Cardiac muscle cell (in vitro differentiated cells and primary cell): ENCODE measurements at regions not wholly inside any gene's neighbourhood (a gene's known extent, or its start where the extent isn't known, plus 50 kb on each side); places are given as distances from the start of the nearest gene placed in this dataset.

Experiments used
- DNase-seq, 2 donors: peaks; one replicate each; pipeline versions ENCODE4 v3.0.0 to v3.0.0-alpha.2; 2010 to 2017; ENCODE audit warnings: low read depth in 1 of 2, low spot score in 1 of 2
- H3K27ac ChIP-seq: fragments of 200-600 bp; sonication (generic); 2 replicates; pipeline ENCODE4 v1.5.1; 2016
- H3K27me3 ChIP-seq: fragments of 200-600 bp; sonication (generic); 2 replicates; pipeline ENCODE4 v1.6.0; 2016; ENCODE audit warnings: control low read depth
- H3K36me3 ChIP-seq: fragments of 200-600 bp; sonication (generic); 2 replicates; pipeline ENCODE4 v1.5.1; 2016; ENCODE audit warnings: control low read depth
- H3K4me1 ChIP-seq: fragments of 200-600 bp; sonication (generic); 2 replicates; pipeline ENCODE4 v1.8.1; 2017; ENCODE audit warnings: low read depth, mild to moderate bottlenecking, mixed run types
- H3K4me3 ChIP-seq: fragments of 200-600 bp; sonication (generic); 2 replicates; pipeline ENCODE4 v1.5.1; 2016; ENCODE audit warnings: mild to moderate bottlenecking
- H3K9me3 ChIP-seq: fragments of 200-600 bp; sonication (generic); 2 replicates; pipeline ENCODE4 v1.5.1; 2017; ENCODE audit warnings: low read depth, mild to moderate bottlenecking, control low read depth
- CTCF ChIP-seq: IDR thresholded peaks from 2 replicates; pipeline ENCODE4 v1.5.1; 2012; ENCODE audit warnings: low read depth, mild to moderate bottlenecking, low read length

- DNase-seq, result no peak
- TF ChIP-seq CTCF, result no peak
- H3K4me3 ChIP-seq, result no peak overlapping the region
- H3K27me3 ChIP-seq, result no peaks in the 10 kb centered on the region
- no peak overlapping the region for H3K27ac ChIP-seq
- H3K36me3 ChIP-seq, result no peaks in the 10 kb centered on the region
- no peaks in the 10 kb centered on the region for H3K9me3 ChIP-seq
- no peaks in the 10 kb centered on the region for H3K4me1 ChIP-seq
Observed at GRCh38 chr1:157238585-157238984, 100.4 kb upstream of the ETV3 start.

- no peak for TF ChIP-seq CTCF
- Histone ChIP-seq H3K27me3 (no peaks in the 10 kb centered on the region), H3K4me1 (no peaks in the 10 kb centered on the region), H3K4me3 (no peak overlapping the region), H3K36me3 (no peaks in the 10 kb centered on the region), H3K27ac (no peak overlapping the region), H3K9me3 (no peaks in the 10 kb centered on the region)
- DNase-seq, result no peak
Observed at GRCh38 chr1:157237981-157238380, 99.8 kb upstream of the ETV3 start.

- H3K9me3 ChIP-seq, result no peaks in the 10 kb centered on the region
- DNase-seq, result no peak
- no peak overlapping the region for H3K4me3 ChIP-seq
- no peaks in the 10 kb centered on the region for H3K36me3 ChIP-seq
- no peaks in the 10 kb centered on the region for H3K27me3 ChIP-seq
- TF ChIP-seq CTCF, result no peak
- no peak overlapping the region for H3K27ac ChIP-seq
- H3K4me1 ChIP-seq, result no peaks in the 10 kb centered on the region
Observed at GRCh38 chr1:157237522-157237921, 99.3 kb upstream of the ETV3 start.

- Histone ChIP-seq H3K4me1 (no peaks in the 10 kb centered on the region), H3K9me3 (no peaks in the 10 kb centered on the region), H3K27me3 (no peaks in the 10 kb centered on the region), H3K36me3 (no peaks in the 10 kb centered on the region), H3K27ac (no peak overlapping the region), H3K4me3 (no peak overlapping the region)
- TF ChIP-seq CTCF, result no peak
- no peak for DNase-seq
Observed at GRCh38 chr1:157236072-157236471, 97.9 kb upstream of the ETV3 start.

DNA sequence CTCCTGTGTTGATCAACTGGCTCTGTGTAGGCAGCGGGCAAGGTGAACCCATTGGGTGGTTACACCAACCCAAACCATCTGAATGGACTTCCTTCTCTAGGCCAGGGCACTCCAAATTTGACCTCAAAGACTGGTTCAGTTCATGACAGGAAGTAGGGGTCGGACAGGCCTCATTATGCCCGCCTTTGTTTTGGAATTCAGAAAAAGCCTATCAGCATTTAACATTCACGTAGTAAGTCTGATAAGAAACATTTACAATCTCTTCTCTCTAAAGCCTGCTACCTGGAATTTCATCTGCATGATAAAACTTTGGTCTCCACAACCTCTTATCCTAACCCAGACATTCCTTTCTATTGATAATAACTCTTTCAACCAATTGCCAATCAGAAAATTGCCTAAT lies 97.1 kb upstream of the ETV3 start:
- Histone ChIP-seq H3K27me3 (no peaks in the 10 kb centered on the region), H3K4me1 (no peaks in the 10 kb centered on the region), H3K36me3 (no peaks in the 10 kb centered on the region), H3K27ac (no peak overlapping the region), H3K4me3 (no peak overlapping the region), H3K9me3 (no peaks in the 10 kb centered on the region)
- DNase-seq, result no peak
- TF ChIP-seq CTCF, result no peak

GRCh38 chr1:157234705-157235273 lies 96.6 kb upstream of the ETV3 start:
- no peaks in the 10 kb centered on the region for H3K9me3 ChIP-seq
- H3K36me3 ChIP-seq, result no peaks in the 10 kb centered on the region
- H3K27ac ChIP-seq, result no peak overlapping the region
- no peak for TF ChIP-seq CTCF
- no peaks in the 10 kb centered on the region for H3K27me3 ChIP-seq
- no peak overlapping the region for H3K4me3 ChIP-seq
- no peak for DNase-seq
- H3K4me1 ChIP-seq, result no peaks in the 10 kb centered on the region
